ENCODE measurements at regions not wholly inside any gene's neighbourhood (a gene's known extent, or its start where the extent isn't known, plus 50 kb on each side); places are given as distances from the start of the nearest gene placed in this dataset.

DNA sequence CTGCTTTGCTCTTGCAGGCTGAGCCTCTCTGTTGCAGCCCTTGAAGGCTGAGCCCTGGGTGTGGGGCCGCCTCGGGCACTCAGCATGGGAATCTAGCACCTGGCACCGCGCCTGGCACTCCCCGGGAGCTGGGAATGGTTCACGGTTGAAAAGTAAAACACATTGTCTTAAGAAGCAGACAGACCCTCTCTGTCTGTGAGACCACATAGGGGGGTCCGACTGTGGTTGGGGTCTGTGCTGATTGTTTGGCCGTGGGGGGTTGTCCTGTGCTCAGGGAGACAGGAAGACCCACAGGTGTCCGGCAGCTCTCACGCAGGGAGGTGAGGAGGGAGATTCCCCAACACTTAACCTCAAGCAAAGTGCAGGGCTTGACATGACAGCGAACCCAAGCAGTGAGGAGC is 64.8 kb downstream of the SOX1 start:
- Histone ChIP-seq H3K36me3 (no peaks in the 10 kb centered on the region), H3K4me3 (no peak overlapping the region), H3K4me1 (no peaks in the 10 kb centered on the region), H3K27ac (no peak overlapping the region), H3K27me3 (peaks cover 7% of the 10 kb centered on the region), H3K9me3 (no peaks in the 10 kb centered on the region)
- DNase-seq (peak; percentile 82), ATAC-seq (peak; percentile 69)
- TF ChIP-seq, protein P1, sequence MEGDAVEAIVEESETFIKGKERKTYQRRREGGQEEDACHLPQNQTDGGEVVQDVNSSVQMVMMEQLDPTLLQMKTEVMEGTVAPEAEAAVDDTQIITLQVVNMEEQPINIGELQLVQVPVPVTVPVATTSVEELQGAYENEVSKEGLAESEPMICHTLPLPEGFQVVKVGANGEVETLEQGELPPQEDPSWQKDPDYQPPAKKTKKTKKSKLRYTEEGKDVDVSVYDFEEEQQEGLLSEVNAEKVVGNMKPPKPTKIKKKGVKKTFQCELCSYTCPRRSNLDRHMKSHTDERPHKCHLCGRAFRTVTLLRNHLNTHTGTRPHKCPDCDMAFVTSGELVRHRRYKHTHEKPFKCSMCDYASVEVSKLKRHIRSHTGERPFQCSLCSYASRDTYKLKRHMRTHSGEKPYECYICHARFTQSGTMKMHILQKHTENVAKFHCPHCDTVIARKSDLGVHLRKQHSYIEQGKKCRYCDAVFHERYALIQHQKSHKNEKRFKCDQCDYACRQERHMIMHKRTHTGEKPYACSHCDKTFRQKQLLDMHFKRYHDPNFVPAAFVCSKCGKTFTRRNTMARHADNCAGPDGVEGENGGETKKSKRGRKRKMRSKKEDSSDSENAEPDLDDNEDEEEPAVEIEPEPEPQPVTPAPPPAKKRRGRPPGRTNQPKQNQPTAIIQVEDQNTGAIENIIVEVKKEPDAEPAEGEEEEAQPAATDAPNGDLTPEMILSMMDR (IDR thresholded peaks at IDR 0.05): no peak
- intact Hi-C loops (cut with DNase I): no loop called here

DNA sequence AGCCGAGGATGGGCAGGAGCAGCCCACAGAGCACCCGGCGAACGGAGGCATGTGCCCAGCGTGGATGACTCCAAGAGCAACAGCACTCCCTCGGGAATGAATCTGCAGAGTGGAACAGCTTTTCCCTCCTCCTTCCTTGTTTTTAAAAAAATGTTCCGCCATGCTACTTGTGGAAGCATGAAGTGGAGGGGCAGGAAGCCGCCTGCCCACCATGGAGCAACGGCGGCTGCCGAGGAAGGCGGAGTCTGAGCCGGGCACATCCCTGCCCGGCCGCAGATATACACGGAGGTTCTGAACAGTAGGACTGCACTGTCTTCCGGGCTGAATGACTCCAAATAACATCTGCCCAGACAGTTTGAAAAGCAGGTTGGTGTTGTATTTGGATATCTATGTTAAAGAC is 65.2 kb downstream of the SOX1 start:
- TF ChIP-seq, protein P1 (IDR thresholded peaks at IDR 0.05): no peak
- Histone ChIP-seq H3K27ac (no peak overlapping the region), H3K4me3 (no peak overlapping the region), H3K9me3 (no peaks in the 10 kb centered on the region), H3K4me1 (no peaks in the 10 kb centered on the region), H3K27me3 (peaks cover 8% of the 10 kb centered on the region), H3K36me3 (no peaks in the 10 kb centered on the region)
- ATAC-seq: no peak
- intact Hi-C loops (cut with DNase I): no loop called here
- peak; percentile 48 for DNase-seq

DNA sequence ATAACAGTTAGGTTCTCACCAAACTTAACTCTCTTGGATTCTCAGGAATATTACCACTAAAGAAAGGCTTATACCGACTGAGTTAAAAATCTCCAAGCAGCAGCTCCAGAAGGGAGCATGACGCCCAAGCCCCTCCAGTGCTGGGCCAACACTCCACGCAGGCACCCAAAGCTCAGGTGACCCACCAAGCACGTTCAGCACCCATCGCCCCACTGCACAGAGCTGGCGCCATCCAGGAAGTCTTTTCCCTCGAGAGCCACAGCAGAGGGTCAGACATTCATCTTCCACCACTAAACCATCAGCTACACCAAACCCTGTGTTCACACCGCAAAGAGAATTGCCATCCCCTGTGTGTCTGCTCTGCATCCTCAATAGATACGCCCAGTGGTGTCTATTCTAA is 65.7 kb downstream of the SOX1 start:
- Histone ChIP-seq H3K27ac (no peak overlapping the region), H3K36me3 (no peaks in the 10 kb centered on the region), H3K27me3 (peaks cover 12% of the 10 kb centered on the region), H3K4me3 (no peak overlapping the region), H3K4me1 (no peaks in the 10 kb centered on the region), H3K9me3 (no peaks in the 10 kb centered on the region)
- TF ChIP-seq, protein P1 (IDR thresholded peaks at IDR 0.05): no peak
- ATAC-seq (no peak), DNase-seq (peak; percentile 26)
- intact Hi-C loops (cut with DNase I): no loop called here

DNA sequence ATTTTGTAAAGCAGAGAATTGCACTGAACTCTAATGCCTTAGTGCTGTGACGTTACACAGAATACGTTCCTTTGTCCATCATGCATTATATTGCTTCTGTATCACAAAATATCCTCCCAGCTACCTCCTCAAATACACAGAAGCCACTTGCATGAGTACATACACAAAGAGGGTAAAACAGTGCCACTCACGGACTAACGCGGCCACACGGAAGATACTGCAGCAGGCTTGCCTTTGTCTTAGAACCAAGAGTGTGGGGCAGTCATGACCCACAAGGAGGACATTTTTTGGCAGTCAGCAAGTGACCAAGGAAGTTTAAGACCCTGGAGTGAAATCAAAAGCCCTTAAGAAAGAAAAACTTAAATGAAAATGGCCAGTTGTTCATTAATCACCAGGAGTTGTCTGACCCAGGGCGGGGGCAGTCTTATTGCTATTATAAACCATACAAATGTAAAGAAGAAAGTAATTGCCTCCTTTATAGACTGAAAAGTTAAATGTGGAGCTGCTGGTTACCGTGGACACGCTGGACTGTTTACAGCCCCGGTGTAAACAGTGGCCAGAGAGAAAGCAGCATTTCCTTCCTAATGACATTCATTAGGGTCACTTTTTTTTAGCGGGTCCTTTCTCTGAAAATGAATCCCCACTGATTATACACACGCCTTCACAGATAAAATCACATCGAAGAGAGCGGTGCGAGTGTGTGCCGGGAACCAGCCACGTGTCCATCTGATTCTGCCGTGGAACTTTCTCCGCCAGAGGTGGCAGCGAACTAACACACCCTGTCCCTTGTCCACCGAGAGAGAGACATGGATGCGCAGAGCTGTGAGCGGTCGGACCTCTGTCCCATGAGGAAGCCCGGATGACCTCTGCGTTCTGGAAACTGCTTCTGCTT is 66.8 kb downstream of the SOX1 start:
- DNase-seq (peak; percentile 29), ATAC-seq (no peak)
- TF ChIP-seq, protein P1 (IDR thresholded peaks at IDR 0.05): no peak
- Histone ChIP-seq H3K9me3 (no peaks in the 10 kb centered on the region), H3K4me1 (no peaks in the 10 kb centered on the region), H3K4me3 (no peak overlapping the region), H3K27ac (no peak overlapping the region), H3K27me3 (peaks cover 7% of the 10 kb centered on the region), H3K36me3 (no peaks in the 10 kb centered on the region)
- intact Hi-C loops (cut with DNase I): no loop called here

DNA sequence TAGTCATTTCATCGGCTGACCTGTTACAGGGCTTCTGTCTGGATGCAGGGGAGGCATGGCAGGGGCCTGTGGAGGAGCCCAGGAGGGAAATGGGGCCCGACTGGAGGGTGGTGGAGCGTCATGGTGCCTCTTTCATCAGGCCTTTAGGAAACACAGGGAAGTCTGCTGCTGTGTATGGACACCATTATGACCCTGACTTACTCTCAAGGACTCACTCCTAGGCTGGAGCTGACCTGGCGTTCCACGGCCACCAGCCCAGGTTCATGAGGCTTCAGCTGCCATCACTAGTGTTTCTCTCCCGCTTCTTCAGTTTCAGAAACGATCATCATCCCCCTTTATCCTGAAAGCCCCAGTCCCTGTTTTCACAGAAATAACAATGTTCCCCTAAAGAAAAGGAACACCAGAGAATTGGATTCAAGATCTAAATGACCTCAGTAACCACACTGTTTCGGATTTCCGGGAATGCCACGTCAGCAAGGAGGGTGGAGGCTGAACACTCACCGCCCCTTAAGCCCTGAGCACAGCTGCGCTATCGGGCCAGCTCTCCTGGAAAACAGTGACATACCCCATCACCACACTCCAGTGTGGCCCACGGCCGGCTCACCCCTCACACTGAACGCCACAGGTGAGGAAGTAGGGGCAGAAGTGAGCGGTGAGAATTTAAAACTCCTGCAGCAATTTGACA is 67.6 kb downstream of the SOX1 start:
- no peaks in the 10 kb centered on the region for H3K4me1 ChIP-seq
- no peak overlapping the region for H3K4me3 ChIP-seq
- H3K9me3 ChIP-seq: no peaks in the 10 kb centered on the region
- no peak overlapping the region for H3K27ac ChIP-seq
- no peaks in the 10 kb centered on the region for H3K36me3 ChIP-seq
- TF ChIP-seq, protein P1 (IDR thresholded peaks at IDR 0.05): no peak
- H3K27me3 ChIP-seq: peaks cover 6% of the 10 kb centered on the region
- ATAC-seq: no peak
- intact Hi-C loops (cut with DNase I): no loop called here
- DNase-seq: peak; percentile 43

Data from upper lobe of right lung (tissue), 1 donor.